HS-27A (cell line): ENCODE measurements at regions not wholly inside any gene's neighbourhood (a gene's known extent, or its start where the extent isn't known, plus 50 kb on each side); places are given as distances from the start of the nearest gene placed in this dataset.
"Not testable (repeated sequence)": the region's sequence is repeated elsewhere in the genome, so short reads cannot be mapped to it uniquely, and the experiment has no call there.

Experiments used
- DNase-seq: peaks from one replicate; pipeline ENCODE4 v3.0.0-alpha.2; 2012; ENCODE audit warnings: low read depth, missing footprints

GRCh38 chr6:74018825-74019224, 322.8 kb downstream of the CD109 start:
- no peak for DNase-seq

DNA sequence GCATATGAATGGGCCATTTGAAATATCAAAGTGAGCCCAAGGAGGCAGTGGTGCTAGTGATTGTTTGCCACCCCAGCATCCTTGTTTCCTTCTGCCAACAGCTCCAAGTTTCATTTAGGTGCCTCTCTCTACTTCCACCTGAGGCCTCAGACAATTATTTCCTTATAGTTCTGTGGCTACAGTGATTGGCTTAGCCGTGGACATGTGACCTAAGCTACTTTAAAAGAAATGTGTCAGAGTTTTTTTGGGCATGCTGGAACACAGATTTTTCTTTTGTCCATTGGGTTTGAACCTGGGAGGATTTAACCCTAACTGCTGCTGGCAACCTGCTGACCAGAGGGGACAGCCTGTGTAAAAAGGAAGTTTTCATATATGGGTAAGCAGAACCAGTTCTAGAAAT, 319.4 kb downstream of the CD109 start:
- no peak for DNase-seq

DNA sequence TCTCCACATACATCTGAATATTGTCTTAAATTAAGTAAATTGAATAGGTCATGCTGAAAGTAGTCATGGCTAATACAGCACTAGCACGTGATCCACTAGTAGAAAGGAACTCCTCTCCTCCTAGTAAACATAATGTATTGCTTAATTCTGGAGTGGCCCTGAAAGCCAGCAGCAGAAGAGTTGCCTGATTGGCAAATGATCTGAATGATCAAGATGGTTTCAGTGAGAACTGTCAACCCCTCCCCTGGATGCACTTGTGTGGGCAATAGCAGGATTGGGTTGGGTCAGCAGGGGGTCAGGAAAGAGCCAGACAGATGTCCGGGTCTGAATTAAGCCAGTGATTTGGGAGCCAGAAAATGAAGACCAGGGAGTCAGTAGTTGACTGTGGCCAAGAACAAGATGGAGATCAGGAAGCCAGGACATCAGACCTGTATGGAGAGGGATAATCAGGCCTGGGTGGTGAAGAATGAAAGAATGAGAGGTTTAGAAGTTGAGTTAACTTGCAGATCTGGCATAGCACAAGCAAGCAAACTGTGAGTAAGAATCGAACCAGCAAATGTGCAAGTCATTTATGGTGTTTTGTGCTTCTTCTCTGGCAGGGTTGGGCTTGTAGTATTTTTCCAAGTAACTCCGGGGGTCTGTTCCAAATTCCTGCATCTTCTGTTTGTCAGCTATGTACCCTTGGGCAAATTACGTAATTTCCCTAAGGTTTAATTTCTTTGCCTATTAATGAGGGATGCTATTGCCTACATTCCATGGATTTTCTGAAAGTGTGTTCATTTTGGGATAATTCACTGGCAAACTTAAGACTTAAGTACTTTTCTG, 304.9 kb downstream of the CD109 start:
- no peak for DNase-seq

- DNase-seq, result not testable (repeated sequence)
Observed at GRCh38 chr6:73990609-73991238, 294.7 kb downstream of the CD109 start.

GRCh38 chr6:73989428-73989827, 293.4 kb downstream of the CD109 start:
- DNase-seq, result no peak

- DNase-seq, result no peak
Observed at GRCh38 chr6:73985891-73986290, 289.9 kb downstream of the CD109 start.

DNA sequence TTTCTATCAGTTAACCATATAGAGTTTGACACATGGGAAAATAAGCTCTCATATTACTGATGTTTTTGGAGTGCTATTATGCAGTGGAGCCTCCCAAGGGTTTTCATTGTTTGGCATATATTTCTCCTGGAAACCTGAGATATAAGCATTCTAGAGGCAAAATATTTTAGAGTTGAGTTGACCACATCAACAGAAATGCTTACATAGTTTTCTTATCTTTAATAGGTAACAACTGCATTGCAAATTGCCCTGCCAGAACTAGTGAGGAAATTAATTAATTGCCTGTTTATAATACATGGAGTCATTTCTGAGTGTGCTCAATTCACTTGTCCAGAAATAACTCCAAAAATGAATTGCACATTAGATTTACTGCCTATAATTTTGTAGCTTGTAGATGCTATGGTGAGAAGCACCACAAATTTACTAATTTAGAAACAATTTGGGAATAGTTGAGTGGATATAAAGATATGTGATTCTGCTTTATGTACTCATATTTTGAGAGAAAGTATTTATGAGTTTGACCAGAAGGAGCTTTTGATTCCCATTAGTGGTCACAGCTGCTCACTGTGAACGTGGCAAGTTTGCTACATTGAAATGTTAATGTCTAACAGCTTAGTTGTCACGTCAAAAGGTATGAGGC, 288.7 kb downstream of the CD109 start:
- DNase-seq, result no peak

- peak; percentile 29 for DNase-seq
Observed at GRCh38 chr6:73983367-73983766, 287.4 kb downstream of the CD109 start.

GRCh38 chr6:73980096-73980495, 284.1 kb downstream of the CD109 start:
- DNase-seq, result no peak

DNA sequence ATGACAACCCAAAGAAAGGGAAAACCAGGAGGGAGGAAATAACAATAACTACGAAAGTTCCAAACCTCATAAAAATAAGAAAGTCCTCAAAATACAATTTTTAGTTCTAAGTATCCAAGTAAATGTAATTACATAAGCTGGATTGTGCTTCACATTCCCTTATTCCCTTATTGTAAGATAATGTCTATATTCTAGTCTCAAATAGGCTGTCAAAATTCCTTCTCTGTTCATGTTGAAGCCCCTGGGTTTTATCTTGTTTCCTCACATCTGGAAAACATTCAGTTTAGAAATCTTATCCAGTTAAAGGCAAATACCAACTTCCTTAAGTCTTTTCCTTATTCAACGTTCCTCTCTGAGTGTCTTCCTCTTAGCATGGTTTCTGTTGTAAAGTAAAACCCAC, 282.3 kb downstream of the CD109 start:
- DNase-seq, result no peak

DNA sequence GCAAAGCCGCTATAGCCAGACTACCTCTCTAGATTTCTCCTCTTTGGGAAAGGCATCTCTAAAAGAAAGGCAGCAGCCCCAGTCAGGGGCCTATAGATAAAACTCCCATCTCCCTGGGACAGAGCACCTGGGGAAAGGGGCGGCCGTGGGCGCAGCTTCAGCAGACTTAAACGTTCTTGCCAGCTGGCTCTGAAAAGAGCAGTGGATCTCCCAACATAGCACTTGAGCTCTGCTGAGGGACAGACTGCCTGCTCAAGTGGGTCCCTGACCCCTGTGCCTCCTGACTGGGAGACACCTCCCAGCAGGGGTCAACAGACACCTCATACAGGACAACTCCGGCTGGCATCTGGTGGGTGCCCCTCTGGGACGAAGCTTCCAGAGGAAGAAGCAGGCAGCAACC, 276.5 kb downstream of the CD109 start:
- not testable (repeated sequence) for DNase-seq

DNA sequence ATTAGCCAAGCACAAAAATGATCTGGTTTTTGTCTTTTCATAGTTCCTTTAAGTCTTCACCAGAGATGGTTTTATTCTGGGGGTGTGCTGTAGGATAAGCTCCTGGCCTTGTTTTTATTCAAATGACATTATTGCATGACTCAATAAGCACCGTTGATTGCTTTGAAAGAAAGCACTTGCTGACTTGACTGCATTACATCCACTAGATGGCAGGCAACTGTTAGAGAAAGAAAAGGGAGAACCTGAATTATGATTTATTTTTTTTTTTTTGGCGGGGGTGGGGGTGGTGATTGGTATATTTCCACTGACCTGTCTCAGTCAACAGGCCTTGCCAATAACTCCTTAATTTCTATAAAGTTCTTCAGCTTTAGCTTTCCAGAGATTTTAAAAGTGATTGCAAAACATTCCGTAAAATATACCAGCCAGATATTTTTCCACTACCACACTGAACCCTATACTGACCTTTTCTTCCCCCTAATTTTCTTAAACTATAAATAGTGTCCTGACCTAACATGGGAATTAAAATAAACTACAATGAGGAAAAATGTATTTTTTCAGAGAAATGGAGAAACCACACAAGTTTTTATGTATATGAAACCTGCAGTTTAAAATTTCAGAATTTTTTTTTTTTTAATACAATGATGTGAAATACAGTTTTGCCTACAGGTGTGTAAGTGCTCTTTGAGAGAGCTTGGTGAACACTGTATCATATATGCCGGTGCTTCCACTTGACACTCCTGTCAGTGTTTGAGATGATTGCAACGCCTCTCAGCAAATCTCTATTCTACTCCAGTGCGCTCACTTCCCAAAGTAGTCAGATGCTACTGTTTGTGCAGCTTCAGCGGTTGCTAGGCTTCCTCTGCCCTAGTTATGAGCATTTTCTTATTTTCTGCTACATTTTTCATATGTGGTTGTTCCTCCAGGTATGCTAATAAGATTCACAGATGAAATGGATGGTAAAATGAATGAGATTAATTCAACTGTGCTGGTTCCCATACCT, 274.3 kb downstream of the CD109 start:
- no peak for DNase-seq

DNA sequence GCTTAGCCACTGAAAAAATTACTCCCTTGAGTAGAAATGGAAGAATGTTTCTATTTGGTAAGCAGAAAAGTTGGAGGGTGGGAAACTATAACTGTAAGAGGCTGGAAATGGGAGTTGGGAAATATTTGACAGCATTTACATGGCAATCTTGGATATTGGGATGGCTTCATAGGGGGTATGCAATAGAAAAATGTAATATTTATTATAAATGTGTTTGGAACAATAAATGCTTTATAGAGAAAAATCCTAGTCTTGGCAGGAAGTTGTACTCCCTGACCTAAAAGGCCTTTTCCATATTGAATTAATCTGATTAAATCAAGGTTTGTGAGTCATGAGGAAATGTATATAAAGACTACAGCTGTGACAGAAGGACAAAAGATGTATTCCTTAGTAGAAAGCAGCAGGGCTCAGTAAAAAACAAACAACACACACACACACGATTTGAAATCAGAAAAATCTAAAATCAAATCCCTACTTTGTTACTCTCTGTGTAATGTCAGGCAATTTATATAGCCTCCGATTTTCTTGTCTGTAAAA, 272.3 kb downstream of the CD109 start:
- DNase-seq, result no peak

GRCh38 chr6:73965539-73966029, 269.6 kb downstream of the CD109 start:
- no peak for DNase-seq

GRCh38 chr6:73964241-73964854, 268.3 kb downstream of the CD109 start:
- no peak for DNase-seq

- DNase-seq, result no peak
Observed at GRCh38 chr6:73962884-73963283, 266.9 kb downstream of the CD109 start.

DNA sequence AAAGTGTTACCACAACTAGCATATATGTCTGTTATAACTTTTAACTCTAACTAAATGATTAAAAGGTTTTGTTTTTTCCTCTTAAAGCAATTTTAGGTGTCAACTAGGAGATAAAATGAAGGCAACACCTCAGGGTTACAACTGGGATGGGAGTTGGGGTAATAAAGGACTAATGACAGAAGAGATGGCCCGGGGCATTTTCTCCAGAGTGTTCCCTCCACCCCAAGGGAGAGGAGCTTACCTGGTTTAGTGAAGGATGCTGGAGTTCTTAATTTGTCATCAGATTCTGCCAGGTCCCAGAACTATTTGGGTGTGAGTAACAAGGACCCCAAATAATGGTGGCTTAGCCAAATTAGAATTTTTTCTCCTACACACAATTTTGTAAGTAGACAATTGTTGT, 260.3 kb downstream of the CD109 start:
- no peak for DNase-seq

DNA sequence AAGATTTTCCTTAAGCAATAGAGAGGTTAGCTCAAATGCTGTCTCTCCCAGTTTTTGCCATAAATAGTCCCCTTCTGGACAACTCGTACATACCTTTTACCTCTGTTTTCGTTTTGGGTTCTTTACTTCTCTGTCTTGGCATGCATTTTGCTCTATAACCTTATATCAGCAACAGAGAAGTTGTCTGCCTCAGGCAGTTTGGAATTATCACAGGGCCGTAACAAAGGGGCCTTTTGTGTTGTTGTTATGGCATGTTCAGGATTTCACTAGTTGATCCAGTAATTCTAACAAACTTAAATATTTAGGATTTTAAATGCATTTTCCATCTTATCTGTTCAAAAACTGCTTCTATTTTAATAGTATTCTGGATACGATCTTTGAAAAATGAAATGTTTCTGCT, 259.8 kb downstream of the CD109 start:
- DNase-seq, result no peak

DNA sequence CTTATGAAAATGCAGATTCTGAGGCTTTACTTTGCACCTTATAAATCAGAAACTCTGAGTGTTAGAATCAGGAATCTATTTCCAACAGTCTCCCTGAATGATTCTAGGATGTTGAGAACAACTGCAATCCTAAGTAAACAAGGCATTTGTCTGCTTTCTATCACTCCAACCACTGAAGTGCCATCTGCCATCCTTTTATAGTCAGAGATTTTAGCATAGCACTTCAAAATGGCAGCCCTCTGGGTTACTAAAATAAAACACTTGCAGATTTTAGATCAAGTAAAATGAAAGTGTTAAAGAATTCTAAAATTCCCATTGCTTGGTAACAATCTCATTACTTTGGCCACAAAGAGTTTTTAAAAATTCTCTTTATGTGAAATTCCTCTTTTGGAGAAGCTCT, 258.9 kb downstream of the CD109 start:
- DNase-seq, result no peak

- DNase-seq, result no peak
Observed at GRCh38 chr6:73951183-73951582, 255.2 kb downstream of the CD109 start.
